Endothelial cell of umbilical vein (primary cell): ENCODE measurements at regions not wholly inside any gene's neighbourhood (a gene's known extent, or its start where the extent isn't known, plus 50 kb on each side); places are given as distances from the start of the nearest gene placed in this dataset.

Experiments
- BruUV-seq: library from RNA; stranded (reverse); fragments of 400-500 nt; replicated peaks from 2 replicates; lab custom pipeline; 2021; lab: Mats Ljungman, UMichigan
- CTCF ChIA-PET: fragments of 300-600, 350-600 bp; sonication (Branson Sonifier 250); formaldehyde crosslinking; loops from one replicate; lab custom pipeline; 2021; ENCODE audit warnings: antibody characterized with exemption, inconsistent platforms; lab: Charles Lee
- POLR2A ChIA-PET: fragments of 300-600, 350-600 bp; sonication (Branson Sonifier 250); formaldehyde crosslinking; loops from one replicate; lab custom pipeline; 2021; ENCODE audit warnings: antibody characterized with exemption, inconsistent platforms; lab: Charles Lee
- DNase-seq: peaks from one replicate; pipeline ENCODE4 v3.0.0-alpha.2; 2011; ENCODE audit warnings: low read depth, low spot score
- FAIRE-seq: peaks from 2 replicates; lab custom pipeline; 2011; peaks lifted over from hg19 to GRCh38; lab: Jason Lieb, UNC
- H2AFZ ChIP-seq: 2 replicates; pipeline ENCODE4 v1.6.0; 2012; ENCODE audit warnings: low read depth, low read length, control low read depth, inconsistent platforms
- H3K27ac ChIP-seq: 2 replicates; pipeline ENCODE4 v1.5.1; 2011; ENCODE audit warnings: low read depth, mild to moderate bottlenecking, control low read depth, low read length, moderate library complexity; ENCODE audit not compliant: insufficient read depth
- H3K27me3 ChIP-seq, 2 experiments: 2 replicates each; pipeline versions ENCODE4 v1.6.0 to v1.6.1; 2011; ENCODE audit warnings: low read length in 2 of 2, mixed read lengths in 1 of 2; ENCODE audit not compliant: control insufficient read depth in 2 of 2, insufficient read depth in 2 of 2
- H3K36me3 ChIP-seq, 2 experiments: 2 replicates in 1 of 2; 3 replicates in 1 of 2; pipeline ENCODE4 v1.5.1; 2011; ENCODE audit warnings: low read length in 2 of 2, mild to moderate bottlenecking in 1 of 2, moderate library complexity in 1 of 2; ENCODE audit not compliant: control insufficient read depth in 2 of 2, insufficient read depth in 2 of 2; ENCODE audit errors: extremely low read depth in 1 of 2
- H3K4me1 ChIP-seq: 3 replicates; pipeline ENCODE4 v1.5.1; 2011; ENCODE audit warnings: mild to moderate bottlenecking, low read length; ENCODE audit not compliant: control insufficient read depth, insufficient read depth; ENCODE audit errors: extremely low read depth
- H3K4me2 ChIP-seq: 2 replicates; pipeline ENCODE4 v1.6.1; 2011; ENCODE audit warnings: low read length, control low read depth, mixed read lengths; ENCODE audit not compliant: insufficient read depth
- H3K4me3 ChIP-seq, 3 experiments: fragments of 200-600 bp in 1 of 3; sonication (generic), shearing (Covaris generic) in 1 of 3; replicated peaks in 1 of 3; 2 replicates each; pipeline ENCODE4 v1.5.1; 2011 to 2016; ENCODE audit warnings: control low read depth in 3 of 3, low read length in 3 of 3, mild to moderate bottlenecking in 2 of 3, inconsistent platforms in 1 of 3, low read depth in 1 of 3, moderate library complexity in 1 of 3; ENCODE audit not compliant: insufficient read depth in 1 of 3
- H3K79me2 ChIP-seq: 2 replicates; pipeline ENCODE4 v1.6.0; 2012; ENCODE audit warnings: low read length, inconsistent platforms; ENCODE audit not compliant: control insufficient read depth, insufficient read depth
- H3K9ac ChIP-seq: replicated peaks from 2 replicates; pipeline ENCODE3; 2011; ENCODE audit warnings: low read length, control low read depth; ENCODE audit not compliant: insufficient read depth; ENCODE audit errors: extremely low read depth
- H3K9me1 ChIP-seq: replicated peaks from 3 replicates; pipeline ENCODE4 v1.6.0; 2011; ENCODE audit warnings: mild to moderate bottlenecking, low read length; ENCODE audit not compliant: control insufficient read depth, insufficient read depth; ENCODE audit errors: extremely low read depth
- H3K9me3 ChIP-seq: replicated peaks from 2 replicates; pipeline ENCODE4 v1.5.1; 2012; ENCODE audit warnings: low read length, inconsistent platforms; ENCODE audit not compliant: control insufficient read depth, insufficient read depth
- H4K20me1 ChIP-seq: replicated peaks from 2 replicates; pipeline ENCODE3; 2011; ENCODE audit warnings: mild to moderate bottlenecking, low read length; ENCODE audit not compliant: control insufficient read depth, insufficient read depth; ENCODE audit errors: extremely low read depth
- CTCF ChIP-seq, 2 donors: IDR thresholded peaks; 1 replicate in 1 of 2; 2 replicates in 1 of 2; pipeline ENCODE4 v1.5.1; 2011; ENCODE audit warnings: low read length in 2 of 2, mild to moderate bottlenecking in 2 of 2, moderate library complexity in 2 of 2, control low read depth in 1 of 2, inconsistent platforms in 1 of 2, low read depth in 1 of 2; ENCODE audit not compliant: insufficient read depth in 1 of 2; ENCODE audit errors: extremely low read depth in 1 of 2
- EZH2 ChIP-seq: IDR thresholded peaks from 2 replicates; pipeline ENCODE4 v1.6.1; 2012; ENCODE audit warnings: borderline replicate concordance, low read depth, mild to moderate bottlenecking, moderate library complexity, low read length, inconsistent platforms; ENCODE audit not compliant: severe bottlenecking
- FOS ChIP-seq: IDR thresholded peaks from 2 replicates; pipeline ENCODE4 v1.6.1; 2011; ENCODE audit warnings: mild to moderate bottlenecking, low read length, moderate library complexity, borderline replicate concordance; ENCODE audit not compliant: insufficient read depth
- GATA2 ChIP-seq: IDR thresholded peaks from 2 replicates; pipeline ENCODE4 v1.7.0; 2011; ENCODE audit warnings: low read depth, mild to moderate bottlenecking, moderate library complexity, mixed read lengths, low read length; ENCODE audit not compliant: insufficient read length, insufficient read depth
- JUN ChIP-seq: IDR thresholded peaks from 2 replicates; pipeline ENCODE4 v1.6.1; 2011; ENCODE audit warnings: borderline replicate concordance, low read depth; ENCODE audit not compliant: insufficient read length, insufficient read depth
- MAX ChIP-seq: IDR thresholded peaks from 2 replicates; pipeline ENCODE4 v1.6.1; 2011; ENCODE audit not compliant: insufficient read depth, insufficient read length
- MYC ChIP-seq: IDR thresholded peaks from one replicate; pipeline ENCODE4 v1.6.1; 2011; ENCODE audit warnings: mild to moderate bottlenecking, low read depth, low read length
- POLR2A ChIP-seq: IDR thresholded peaks from 2 replicates; pipeline ENCODE4 v1.6.1; 2012; ENCODE audit warnings: low read depth, mild to moderate bottlenecking, control low read depth, low read length
- POLR2AphosphoS5 ChIP-seq: IDR thresholded peaks from 2 replicates; pipeline ENCODE4 v1.6.1; 2012; ENCODE audit warnings: low read depth, mild to moderate bottlenecking, control low read depth, low read length, moderate library complexity; ENCODE audit not compliant: insufficient read depth
- dilution Hi-C: fragments of 300-500 bp; cut with MboI; formaldehyde crosslinking; loops from one replicate; pipeline ENCODE4 v1.15.0; 2019; ENCODE audit warnings: low sequenced_read_pairs; ENCODE audit not compliant: extremely low pct_ligation_motif_present
- intact Hi-C: fragments of 100-400 bp; cut with micrococcal nuclease; formaldehyde crosslinking; loops from one replicate; pipeline ENCODE4 v1.10.0; 2022

- peaks cover 13% of the 10 kb centered on the region for H3K4me1 ChIP-seq
- dilution Hi-C loops = no loop called here
- no peaks in the 10 kb centered on the region for H3K9me1 ChIP-seq
- no peak overlapping the region for H3K4me3 ChIP-seq
- H3K9me3 ChIP-seq = no peaks in the 10 kb centered on the region
- no peaks in the 10 kb centered on the region for H3K79me2 ChIP-seq
- TF ChIP-seq FOS = peak; percentile 47
- TF ChIP-seq JUN = no peak
- intact Hi-C loops = loop anchor here (10.0 kb wide), 1 partner anchor 522 kb away; no protein-coding TSS in a partner anchor
- DNase-seq (no peak), FAIRE-seq (no peak)
- H3K9ac ChIP-seq = no peak overlapping the region
- no peaks in the 10 kb centered on the region for H3K36me3 ChIP-seq
- no peak overlapping the region for H3K4me2 ChIP-seq
- BruUV-seq = no TSS peak
- ChIA-PET CTCF (interaction anchor here (1.1 to 1.3 kb wide), 3 partner anchors 19 to 226 kb away, joined by 3 to 6 read pairs (median 4); no protein-coding TSS in a partner anchor), POLR2A (no interaction called here)
- no peaks in the 10 kb centered on the region for H3K27me3 ChIP-seq
- no peak overlapping the region for H3K27ac ChIP-seq
- H4K20me1 ChIP-seq = no peaks in the 10 kb centered on the region
- no peak overlapping the region for H2AFZ ChIP-seq
Observed at GRCh38 chr2:133787207-133787606, 218.9 kb upstream of the NCKAP5 start.

- ChIA-PET POLR2A (no interaction called here), CTCF (interaction anchor here (1.1 to 1.3 kb wide), 3 partner anchors 19 to 227 kb away, joined by 3 to 6 read pairs (median 4); no protein-coding TSS in a partner anchor)
- no peaks in the 10 kb centered on the region for H3K9me3 ChIP-seq
- dilution Hi-C loops (no loop called here), intact Hi-C loops (loop anchor here (10.0 kb wide), 1 partner anchor 523 kb away; no protein-coding TSS in a partner anchor)
- H3K27ac ChIP-seq = no peak overlapping the region
- H3K9ac ChIP-seq = no peak overlapping the region
- no peak for TF ChIP-seq FOS
- TF ChIP-seq MAX = no peak
- TF ChIP-seq POLR2A = no peak
- TF ChIP-seq JUN = no peak
- no peak for TF ChIP-seq CTCF (IDR thresholded peaks at IDR 0.05; ENCODE audit: extremely low read depth in 1 of 2, insufficient read depth in 1 of 2, low read depth in 1 of 2, low read length in 2 of 2)
- no peak for TF ChIP-seq GATA2
- TF ChIP-seq POLR2AphosphoS5 = no peak
- no peak for TF ChIP-seq EZH2
- no peak for TF ChIP-seq MYC
- no peaks in the 10 kb centered on the region for H3K27me3 ChIP-seq
- no peak overlapping the region for H3K4me3 ChIP-seq
- DNase-seq (no peak), FAIRE-seq (no peak)
- no peak overlapping the region for H3K4me2 ChIP-seq
- no peaks in the 10 kb centered on the region for H3K36me3 ChIP-seq
- H3K9me1 ChIP-seq = no peaks in the 10 kb centered on the region
- H2AFZ ChIP-seq = no peak overlapping the region
- peaks cover 13% of the 10 kb centered on the region for H3K4me1 ChIP-seq
- H3K79me2 ChIP-seq = no peaks in the 10 kb centered on the region
- no peaks in the 10 kb centered on the region for H4K20me1 ChIP-seq
- BruUV-seq = no TSS peak
Observed at GRCh38 chr2:133787651-133788050, 219.4 kb upstream of the NCKAP5 start.
